ENCODE measurements at regions not wholly inside any gene's neighbourhood (a gene's known extent, or its start where the extent isn't known, plus 50 kb on each side); places are given as distances from the start of the nearest gene placed in this dataset.

DNA sequence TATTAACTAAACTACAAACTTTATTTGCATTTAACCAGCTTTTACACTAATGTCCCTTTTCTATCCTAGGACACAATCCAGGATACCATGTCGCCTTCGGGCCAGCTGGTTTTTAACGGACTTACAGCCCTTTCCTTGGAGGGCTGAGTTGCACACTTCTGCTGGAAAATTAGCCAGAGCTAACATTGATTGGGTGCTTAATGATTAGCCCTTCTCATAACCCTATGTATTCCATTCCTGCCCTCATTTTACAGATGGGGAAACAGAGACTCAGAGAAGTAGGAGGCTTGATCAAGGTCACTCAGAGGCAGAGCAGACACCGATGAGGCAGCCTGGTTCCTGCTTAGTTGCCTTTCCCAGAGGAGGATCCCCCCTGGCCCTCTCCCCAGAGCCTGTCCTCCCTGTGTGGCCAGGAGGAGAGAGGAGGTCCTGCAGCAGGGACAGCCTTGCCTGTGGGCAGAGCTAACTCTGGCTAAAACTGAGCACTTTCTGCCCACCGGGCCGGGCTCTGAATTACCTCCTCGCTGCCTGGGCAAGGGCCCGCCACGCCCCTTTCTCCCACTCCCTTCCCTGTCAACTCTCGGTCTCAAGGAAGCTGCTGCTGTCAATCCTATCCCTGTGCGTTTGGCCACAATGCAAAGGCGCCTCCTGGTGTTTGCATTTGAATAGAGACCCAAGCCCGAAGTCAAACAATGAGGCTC lies 59.6 kb upstream of the PAX6 start:
- Histone ChIP-seq H3K36me3 (ENCODE audit: insufficient read depth, low read length) (no peaks in the 10 kb centered on the region), H3K27ac (ENCODE audit: low read depth, low read length, poor library complexity, severe bottlenecking) (no peak overlapping the region), H2AFZ (ENCODE audit: low read length) (no peak overlapping the region), H3K9me3 (ENCODE audit: low read length) (no peaks in the 10 kb centered on the region), H3K79me2 (ENCODE audit: insufficient read depth, low read depth, low read length) (no peaks in the 10 kb centered on the region), H4K20me1 (ENCODE audit: insufficient read depth, low read length) (no peaks in the 10 kb centered on the region), H3K4me1 (ENCODE audit: insufficient read depth, low read length, poor library complexity, severe bottlenecking) (no peaks in the 10 kb centered on the region), H3K4me2 (ENCODE audit: low read length) (no peak overlapping the region), H3K4me3 (ENCODE audit: low read depth, low read length, poor library complexity, severe bottlenecking) (no peak overlapping the region), H3K9me2 (ENCODE audit: insufficient read depth, low read length) (no peaks in the 10 kb centered on the region)
- intact Hi-C loops (cut with micrococcal nuclease; ENCODE audit: unreplicated experiment) = loop anchor here (2.0 to 5.0 kb wide), 2 partner anchors 474 to 633 kb away; no protein-coding TSS in a partner anchor
- POLR2A ChIA-PET = interaction anchor here (0.6 to 0.7 kb wide), 2 partner anchors 14 to 106 kb away, joined by 3 read pairs; no protein-coding TSS in a partner anchor
- no peak for TF ChIP-seq EZH2phosphoT487 (IDR thresholded peaks at IDR 0.05; ENCODE audit: borderline replicate concordance, low read depth, low read length)
- TF ChIP-seq, protein P1, sequence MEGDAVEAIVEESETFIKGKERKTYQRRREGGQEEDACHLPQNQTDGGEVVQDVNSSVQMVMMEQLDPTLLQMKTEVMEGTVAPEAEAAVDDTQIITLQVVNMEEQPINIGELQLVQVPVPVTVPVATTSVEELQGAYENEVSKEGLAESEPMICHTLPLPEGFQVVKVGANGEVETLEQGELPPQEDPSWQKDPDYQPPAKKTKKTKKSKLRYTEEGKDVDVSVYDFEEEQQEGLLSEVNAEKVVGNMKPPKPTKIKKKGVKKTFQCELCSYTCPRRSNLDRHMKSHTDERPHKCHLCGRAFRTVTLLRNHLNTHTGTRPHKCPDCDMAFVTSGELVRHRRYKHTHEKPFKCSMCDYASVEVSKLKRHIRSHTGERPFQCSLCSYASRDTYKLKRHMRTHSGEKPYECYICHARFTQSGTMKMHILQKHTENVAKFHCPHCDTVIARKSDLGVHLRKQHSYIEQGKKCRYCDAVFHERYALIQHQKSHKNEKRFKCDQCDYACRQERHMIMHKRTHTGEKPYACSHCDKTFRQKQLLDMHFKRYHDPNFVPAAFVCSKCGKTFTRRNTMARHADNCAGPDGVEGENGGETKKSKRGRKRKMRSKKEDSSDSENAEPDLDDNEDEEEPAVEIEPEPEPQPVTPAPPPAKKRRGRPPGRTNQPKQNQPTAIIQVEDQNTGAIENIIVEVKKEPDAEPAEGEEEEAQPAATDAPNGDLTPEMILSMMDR (conservative IDR thresholded peaks at IDR 0.05; ENCODE audit: low read length) = peak; percentile 61
- no TSS peak for BruUV-seq (replicated peaks)
- CTCF ChIA-PET (ENCODE audit: unreplicated experiment) = no interaction called here
- DNase-seq (ENCODE audit: low spot score) = no peak

DNA sequence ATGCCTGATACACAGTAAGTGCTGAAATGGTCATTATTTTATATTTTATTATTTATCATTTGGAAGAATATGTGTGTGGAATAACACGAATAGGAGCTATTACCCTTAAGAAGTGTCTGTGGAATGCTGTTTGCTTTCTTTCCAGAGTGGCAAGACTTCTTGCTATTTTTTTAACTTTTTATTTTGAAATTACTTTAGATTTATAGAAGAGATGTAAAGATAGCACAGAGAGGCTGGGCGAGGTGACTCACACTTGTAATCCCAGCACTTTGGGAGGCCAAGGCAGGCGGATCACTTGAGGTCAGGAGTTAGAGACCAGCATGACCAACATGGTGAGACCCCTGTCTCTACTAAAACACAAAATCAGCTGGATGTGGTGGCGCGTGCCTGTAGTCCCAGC lies 58.9 kb upstream of the PAX6 start:
- BruUV-seq (replicated peaks) = no TSS peak
- no peaks in the 10 kb centered on the region for H3K79me2 ChIP-seq (ENCODE audit: insufficient read depth, low read depth, low read length)
- intact Hi-C loops (cut with micrococcal nuclease; ENCODE audit: unreplicated experiment) = loop anchor here (2.0 to 5.0 kb wide), 2 partner anchors 473 to 633 kb away; no protein-coding TSS in a partner anchor
- no peak for DNase-seq (ENCODE audit: low spot score)
- no peak overlapping the region for H2AFZ ChIP-seq (ENCODE audit: low read length)
- CTCF ChIA-PET (ENCODE audit: unreplicated experiment) = no interaction called here
- H4K20me1 ChIP-seq (ENCODE audit: insufficient read depth, low read length) = no peaks in the 10 kb centered on the region
- POLR2A ChIA-PET = interaction anchor here (0.6 to 1.2 kb wide), 2 partner anchors 100 to 520 kb away, joined by 3 to 5 read pairs; no protein-coding TSS in a partner anchor
- H3K4me3 ChIP-seq (ENCODE audit: low read depth, low read length, poor library complexity, severe bottlenecking) = no peak overlapping the region
- no peaks in the 10 kb centered on the region for H3K9me3 ChIP-seq (ENCODE audit: low read length)
- no peak for TF ChIP-seq EZH2phosphoT487 (IDR thresholded peaks at IDR 0.05; ENCODE audit: borderline replicate concordance, low read depth, low read length)
- TF ChIP-seq, protein P1 (conservative IDR thresholded peaks at IDR 0.05; ENCODE audit: low read length) = no peak
- H3K27ac ChIP-seq (ENCODE audit: low read depth, low read length, poor library complexity, severe bottlenecking) = no peak overlapping the region
- H3K4me2 ChIP-seq (ENCODE audit: low read length) = no peak overlapping the region
- H3K4me1 ChIP-seq (ENCODE audit: insufficient read depth, low read length, poor library complexity, severe bottlenecking) = no peaks in the 10 kb centered on the region
- H3K36me3 ChIP-seq (ENCODE audit: insufficient read depth, low read length) = no peaks in the 10 kb centered on the region
- no peaks in the 10 kb centered on the region for H3K9me2 ChIP-seq (ENCODE audit: insufficient read depth, low read length)

GRCh38 chr11:31865606-31866300 lies 54.6 kb upstream of the PAX6 start:
- BruUV-seq (replicated peaks) = no TSS peak

More at GRCh38 chr11:31865606-31866300, 54.6 kb upstream of the PAX6 start:
- Histone ChIP-seq H3K4me3 (ENCODE audit: low read depth, low read length, poor library complexity, severe bottlenecking) (no peak overlapping the region), H3K79me2 (ENCODE audit: insufficient read depth, low read depth, low read length) (no peaks in the 10 kb centered on the region), H3K4me2 (ENCODE audit: low read length) (no peak overlapping the region), H3K36me3 (ENCODE audit: insufficient read depth, low read length) (no peaks in the 10 kb centered on the region), H3K9me2 (ENCODE audit: insufficient read depth, low read length) (no peaks in the 10 kb centered on the region), H3K27ac (ENCODE audit: low read depth, low read length, poor library complexity, severe bottlenecking) (no peak overlapping the region), H3K9me3 (ENCODE audit: low read length) (no peaks in the 10 kb centered on the region), H3K4me1 (ENCODE audit: insufficient read depth, low read length, poor library complexity, severe bottlenecking) (no peaks in the 10 kb centered on the region), H2AFZ (ENCODE audit: low read length) (no peak overlapping the region), H4K20me1 (ENCODE audit: insufficient read depth, low read length) (no peaks in the 10 kb centered on the region)
- intact Hi-C loops (cut with micrococcal nuclease; ENCODE audit: unreplicated experiment) = no loop called here
- CTCF ChIA-PET (ENCODE audit: unreplicated experiment) = no interaction called here
- DNase-seq (ENCODE audit: low spot score) = no peak
- TF ChIP-seq EZH2phosphoT487 (IDR thresholded peaks at IDR 0.05; ENCODE audit: borderline replicate concordance, low read depth, low read length) = no peak
- TF ChIP-seq, protein P1 (conservative IDR thresholded peaks at IDR 0.05; ENCODE audit: low read length) = no peak
- POLR2A ChIA-PET = no interaction called here
